ENCODE measurements at regions not wholly inside any gene's neighbourhood (a gene's known extent, or its start where the extent isn't known, plus 50 kb on each side); places are given as distances from the start of the nearest gene placed in this dataset.

DNA sequence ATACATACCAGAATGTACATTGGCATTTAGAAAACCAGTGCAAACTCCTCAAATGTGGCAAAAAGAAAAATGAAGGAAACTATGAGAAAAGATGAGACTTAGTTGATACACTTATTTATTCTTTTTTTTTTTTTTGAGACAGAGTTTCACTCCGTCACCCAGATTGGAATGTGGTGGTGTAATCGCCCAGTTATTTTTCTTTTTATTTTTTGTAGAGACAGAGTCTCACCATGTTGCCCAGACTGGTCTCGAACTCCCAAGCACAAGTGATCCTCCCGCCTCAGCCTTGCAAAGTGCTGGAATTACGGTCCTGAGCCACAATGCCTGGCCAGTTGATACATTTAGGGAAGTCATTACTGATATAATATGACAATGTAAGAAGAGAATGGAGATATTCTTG lies 274.2 kb upstream of the LRATD1 start:
- H3K27ac Mint-ChIP-seq, result no peak overlapping the region
- ATAC-seq (no peak), DNase-seq (no peak)
- H3K27me3 Mint-ChIP-seq, result no peaks in the 10 kb centered on the region
- H3K36me3 Mint-ChIP-seq (ENCODE audit: low read depth), result no peaks in the 10 kb centered on the region
- H3K4me3 Mint-ChIP-seq, result no peak overlapping the region
- H3K9me3 ChIP-seq (ENCODE audit: control insufficient read depth, low read length, poor library complexity, severe bottlenecking), result no peaks in the 10 kb centered on the region
- H3K4me1 Mint-ChIP-seq, result no peaks in the 10 kb centered on the region

DNA sequence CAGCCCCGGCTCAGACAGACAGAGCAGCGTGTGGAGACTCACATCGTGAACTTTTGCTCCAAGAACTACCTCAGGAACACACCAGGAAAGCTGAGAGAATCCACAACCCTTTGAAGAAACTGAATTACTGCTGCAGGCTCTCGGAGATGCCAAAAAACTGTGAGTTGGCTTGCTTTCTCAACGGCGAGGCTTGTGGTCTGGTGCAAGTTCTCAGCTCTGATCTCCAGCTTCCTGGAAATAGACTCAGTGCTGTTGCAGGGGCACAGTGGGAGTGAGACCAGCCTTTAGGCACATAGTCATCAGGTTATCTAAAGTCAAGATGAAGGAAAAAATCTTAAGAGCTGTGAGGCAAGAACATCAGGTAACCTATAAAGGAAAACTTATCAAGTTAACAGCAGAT lies 273.7 kb upstream of the LRATD1 start:
- Mint-ChIP-seq H3K4me3 (no peak overlapping the region), H3K27ac (no peak overlapping the region), H3K27me3 (no peaks in the 10 kb centered on the region), H3K36me3 (ENCODE audit: low read depth) (no peaks in the 10 kb centered on the region), H3K4me1 (no peaks in the 10 kb centered on the region)
- no peaks in the 10 kb centered on the region for H3K9me3 ChIP-seq (ENCODE audit: control insufficient read depth, low read length, poor library complexity, severe bottlenecking)
- no peak for DNase-seq
- no peak for ATAC-seq

DNA sequence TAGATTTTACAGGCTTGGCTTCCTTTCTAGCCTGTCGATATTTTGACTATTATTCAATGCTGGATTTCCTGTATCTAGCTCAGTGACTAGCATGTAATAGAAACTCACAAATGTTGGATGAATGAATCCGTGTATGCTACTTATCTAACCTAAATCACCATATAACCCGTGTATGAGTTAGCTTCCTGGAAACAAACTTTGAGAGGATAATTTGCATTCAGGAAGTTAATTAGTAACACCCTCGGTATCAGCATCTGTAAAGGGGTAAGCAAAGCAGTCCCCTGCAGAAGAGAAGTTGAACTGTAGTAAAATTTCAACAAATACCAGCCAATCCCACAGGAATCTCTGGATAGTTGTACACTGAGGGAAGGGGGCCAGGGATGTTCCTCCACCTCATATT lies 269.4 kb upstream of the LRATD1 start:
- DNase-seq (no peak), ATAC-seq (no peak)
- no peaks in the 10 kb centered on the region for H3K36me3 Mint-ChIP-seq (ENCODE audit: low read depth)
- H3K9me3 ChIP-seq (ENCODE audit: control insufficient read depth, low read length, poor library complexity, severe bottlenecking), result no peaks in the 10 kb centered on the region
- no peak overlapping the region for H3K27ac Mint-ChIP-seq
- no peak overlapping the region for H3K4me3 Mint-ChIP-seq
- no peaks in the 10 kb centered on the region for H3K27me3 Mint-ChIP-seq
- H3K4me1 Mint-ChIP-seq, result no peaks in the 10 kb centered on the region

DNA sequence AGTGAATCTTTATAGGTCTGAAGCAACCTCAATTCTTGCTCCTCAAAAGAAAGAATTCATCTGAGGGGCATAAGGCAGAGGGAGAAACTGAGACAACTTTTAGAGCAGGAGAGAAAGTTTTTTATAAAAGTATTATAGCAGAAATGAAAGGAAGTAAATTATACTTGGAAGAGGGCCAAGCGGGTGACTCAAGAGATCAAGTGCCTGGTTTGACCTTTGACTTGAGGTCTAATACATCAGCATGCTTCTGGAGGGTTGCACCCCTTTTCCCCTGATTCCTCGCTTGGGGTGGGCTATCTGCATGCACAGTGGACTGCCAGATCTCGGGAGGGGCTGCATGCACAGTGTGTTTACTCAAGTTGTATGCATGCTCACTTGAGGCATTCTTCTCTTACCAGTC lies 268.5 kb upstream of the LRATD1 start:
- no peak for ATAC-seq
- H3K9me3 ChIP-seq (ENCODE audit: control insufficient read depth, low read length, poor library complexity, severe bottlenecking), result no peaks in the 10 kb centered on the region
- Mint-ChIP-seq H3K27me3 (no peaks in the 10 kb centered on the region), H3K27ac (no peak overlapping the region), H3K36me3 (ENCODE audit: low read depth) (no peaks in the 10 kb centered on the region), H3K4me1 (no peaks in the 10 kb centered on the region), H3K4me3 (no peak overlapping the region)
- no peak for DNase-seq

DNA sequence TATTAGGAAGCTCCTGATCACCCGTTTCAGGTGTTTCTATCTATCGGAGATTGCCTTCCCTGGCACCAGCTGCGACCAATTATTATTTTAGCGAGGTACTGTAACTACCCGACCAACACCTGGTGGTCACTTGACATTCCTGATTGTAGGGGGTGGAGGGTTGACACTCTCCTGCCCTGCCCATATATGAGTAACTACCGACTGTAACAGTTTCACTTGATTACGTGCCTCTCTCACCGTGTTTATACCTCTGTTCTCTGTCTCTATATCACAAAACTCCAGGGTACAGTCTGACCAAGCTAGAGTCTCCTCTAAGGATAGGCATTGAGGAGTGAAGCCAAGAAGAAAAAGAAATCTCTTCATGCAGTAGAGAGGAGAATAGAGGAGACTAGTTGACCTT lies 268.0 kb upstream of the LRATD1 start:
- Mint-ChIP-seq H3K4me1 (no peaks in the 10 kb centered on the region), H3K27ac (no peak overlapping the region), H3K36me3 (ENCODE audit: low read depth) (no peaks in the 10 kb centered on the region), H3K27me3 (no peaks in the 10 kb centered on the region), H3K4me3 (no peak overlapping the region)
- no peaks in the 10 kb centered on the region for H3K9me3 ChIP-seq (ENCODE audit: control insufficient read depth, low read length, poor library complexity, severe bottlenecking)
- DNase-seq (no peak), ATAC-seq (no peak)

DNA sequence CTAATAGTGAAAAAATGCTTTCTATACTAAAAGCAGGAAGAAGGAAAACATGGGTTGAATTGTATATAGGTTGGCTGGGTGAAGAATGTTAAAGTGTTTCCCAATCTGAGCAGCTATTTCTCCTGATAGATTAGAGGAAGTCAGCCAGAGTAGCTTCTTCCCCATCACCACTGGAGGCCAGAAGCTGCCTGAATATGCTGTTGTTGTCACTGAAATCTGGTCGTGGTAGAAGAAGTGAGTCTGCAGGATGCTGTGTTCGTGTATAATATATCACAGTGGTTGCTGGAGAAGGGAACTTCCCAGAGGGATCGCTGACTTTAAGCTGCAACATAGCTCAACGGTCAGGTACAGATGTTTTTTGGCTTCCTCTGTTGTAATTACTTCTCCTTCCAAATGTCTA lies 247.5 kb upstream of the LRATD1 start:
- no peak overlapping the region for H3K4me3 Mint-ChIP-seq

DNA sequence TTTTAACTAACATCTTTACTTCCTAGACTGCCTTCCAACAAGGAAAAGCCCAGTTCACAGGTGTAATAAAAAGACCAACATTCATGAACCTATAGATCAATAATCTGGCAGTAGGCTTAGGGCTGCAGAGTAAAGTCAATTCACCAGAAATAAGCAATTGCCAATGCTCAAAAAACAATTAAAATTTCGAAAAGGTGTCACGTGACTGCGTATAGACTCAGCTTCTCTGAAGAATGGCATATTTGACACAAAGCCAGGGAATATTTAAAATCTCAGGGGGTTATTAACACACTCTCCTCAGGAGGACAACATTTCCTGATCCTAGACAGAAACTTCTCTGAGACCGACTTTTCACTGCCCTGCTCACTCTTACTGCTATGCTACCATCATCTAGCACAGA lies 245.2 kb upstream of the LRATD1 start:
- Mint-ChIP-seq H3K4me1 (no peaks in the 10 kb centered on the region), H3K27ac (no peak overlapping the region), H3K4me3 (no peak overlapping the region), H3K36me3 (ENCODE audit: low read depth) (no peaks in the 10 kb centered on the region), H3K27me3 (no peaks in the 10 kb centered on the region)
- no peak for DNase-seq
- ATAC-seq, result no peak
- H3K9me3 ChIP-seq (ENCODE audit: control insufficient read depth, low read length, poor library complexity, severe bottlenecking), result no peaks in the 10 kb centered on the region

More for the DNA sequence above, 247.5 kb upstream of the LRATD1 start:
- DNase-seq, result no peak
- Mint-ChIP-seq H3K36me3 (ENCODE audit: low read depth) (no peaks in the 10 kb centered on the region), H3K4me1 (no peaks in the 10 kb centered on the region), H3K27ac (no peak overlapping the region), H3K27me3 (no peaks in the 10 kb centered on the region)
- no peak for ATAC-seq
- no peaks in the 10 kb centered on the region for H3K9me3 ChIP-seq (ENCODE audit: control insufficient read depth, low read length, poor library complexity, severe bottlenecking)

DNA sequence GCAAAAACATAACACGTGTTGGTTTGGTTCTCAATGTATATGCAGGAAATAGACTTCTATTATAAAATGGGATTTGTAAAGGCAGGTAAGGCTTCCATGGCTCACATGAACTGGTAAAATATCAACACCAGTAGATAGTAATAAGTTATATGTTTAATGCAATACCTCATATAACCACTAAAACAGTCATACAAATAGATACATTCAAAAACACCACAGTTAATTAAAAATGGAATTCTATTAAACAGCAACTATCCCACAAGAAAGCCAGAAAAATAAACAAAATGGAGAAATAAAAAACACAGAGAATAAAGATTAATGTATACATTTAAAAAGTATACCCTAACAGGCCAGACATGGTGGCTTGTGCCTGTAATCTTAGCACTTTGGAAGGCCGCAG lies 243.8 kb upstream of the LRATD1 start:
- Mint-ChIP-seq H3K27ac (no peak overlapping the region), H3K4me3 (no peak overlapping the region), H3K36me3 (ENCODE audit: low read depth) (no peaks in the 10 kb centered on the region), H3K27me3 (no peaks in the 10 kb centered on the region), H3K4me1 (no peaks in the 10 kb centered on the region)
- ATAC-seq (no peak), DNase-seq (no peak)
- no peaks in the 10 kb centered on the region for H3K9me3 ChIP-seq (ENCODE audit: control insufficient read depth, low read length, poor library complexity, severe bottlenecking)

DNA sequence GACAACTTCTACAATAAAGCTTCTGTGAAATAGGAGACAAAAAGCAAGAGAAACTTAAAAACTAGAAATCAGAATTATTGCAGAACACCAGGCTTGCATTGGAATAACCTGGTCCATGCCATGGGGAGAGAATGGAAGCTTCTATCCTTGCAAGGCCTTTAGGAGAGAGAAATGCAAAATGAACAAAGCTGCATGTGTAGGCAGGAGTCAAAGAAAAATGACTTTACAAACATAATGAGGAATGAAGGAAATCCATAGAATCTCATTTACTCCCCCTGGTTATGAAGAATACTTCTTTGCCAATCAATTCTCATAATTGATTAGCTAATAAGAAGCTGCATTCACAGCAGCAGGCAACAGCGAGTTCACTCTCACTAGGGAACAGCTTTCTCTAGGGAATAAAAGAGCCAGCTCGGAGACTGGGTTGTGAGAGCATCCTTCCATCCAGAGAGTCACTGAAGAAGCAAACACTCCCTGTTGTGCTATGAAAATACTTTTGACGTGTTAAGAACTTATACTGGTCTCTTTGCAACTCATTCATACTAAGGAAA lies 235.9 kb upstream of the LRATD1 start:
- Mint-ChIP-seq H3K27ac (no peak overlapping the region), H3K27me3 (no peaks in the 10 kb centered on the region), H3K36me3 (ENCODE audit: low read depth) (no peaks in the 10 kb centered on the region), H3K4me1 (no peaks in the 10 kb centered on the region), H3K4me3 (no peak overlapping the region)
- no peak for ATAC-seq
- no peaks in the 10 kb centered on the region for H3K9me3 ChIP-seq (ENCODE audit: control insufficient read depth, low read length, poor library complexity, severe bottlenecking)
- no peak for DNase-seq

DNA sequence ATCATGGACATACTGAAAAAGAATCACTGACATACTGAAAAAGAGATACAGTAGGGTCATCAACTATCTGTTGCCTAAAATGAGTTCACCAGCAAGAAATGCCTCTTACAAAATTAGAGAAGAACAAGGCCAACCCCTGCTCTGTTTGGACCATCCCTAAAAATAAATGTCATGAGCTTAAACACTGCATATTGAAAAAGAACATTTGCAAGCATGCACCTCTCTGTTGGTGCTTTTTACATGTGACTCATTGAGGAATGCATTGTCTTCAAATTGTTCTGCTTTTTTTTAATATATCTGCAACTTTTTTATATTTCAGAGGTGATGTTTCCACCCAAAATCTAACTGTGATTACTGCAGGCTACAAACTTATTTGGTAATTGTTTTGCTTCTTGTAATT lies 233.9 kb upstream of the LRATD1 start:
- ATAC-seq (no peak), DNase-seq (no peak)
- H3K4me1 Mint-ChIP-seq, result no peaks in the 10 kb centered on the region
- H3K36me3 Mint-ChIP-seq (ENCODE audit: low read depth), result no peaks in the 10 kb centered on the region
- H3K27me3 Mint-ChIP-seq, result no peaks in the 10 kb centered on the region
- no peak overlapping the region for H3K27ac Mint-ChIP-seq
- H3K4me3 Mint-ChIP-seq, result no peak overlapping the region
- no peaks in the 10 kb centered on the region for H3K9me3 ChIP-seq (ENCODE audit: control insufficient read depth, low read length, poor library complexity, severe bottlenecking)

DNA sequence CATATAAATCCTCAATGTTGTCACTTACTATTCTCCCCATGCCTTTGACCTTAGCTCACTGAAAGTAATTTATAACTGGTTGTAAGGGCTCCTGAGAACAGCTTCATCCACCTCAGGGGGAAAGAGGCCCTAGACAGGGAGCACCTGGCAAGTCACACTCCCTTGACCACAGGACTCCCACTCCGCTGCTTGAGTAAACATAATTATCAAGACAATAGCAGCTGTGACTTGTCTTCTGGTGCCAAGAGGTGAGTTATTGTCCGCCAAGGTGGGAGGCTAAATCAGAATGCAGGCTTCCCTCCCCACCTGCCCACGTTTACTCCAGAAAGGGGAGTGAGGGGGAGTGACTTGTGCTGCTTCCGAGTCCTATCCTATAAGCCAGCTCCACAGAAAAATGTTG lies 230.6 kb upstream of the LRATD1 start:
- DNase-seq, result no peak
- no peak for ATAC-seq
- no peaks in the 10 kb centered on the region for H3K9me3 ChIP-seq (ENCODE audit: control insufficient read depth, low read length, poor library complexity, severe bottlenecking)
- Mint-ChIP-seq H3K27me3 (no peaks in the 10 kb centered on the region), H3K4me1 (no peaks in the 10 kb centered on the region), H3K4me3 (no peak overlapping the region), H3K36me3 (ENCODE audit: low read depth) (no peaks in the 10 kb centered on the region), H3K27ac (no peak overlapping the region)

DNA sequence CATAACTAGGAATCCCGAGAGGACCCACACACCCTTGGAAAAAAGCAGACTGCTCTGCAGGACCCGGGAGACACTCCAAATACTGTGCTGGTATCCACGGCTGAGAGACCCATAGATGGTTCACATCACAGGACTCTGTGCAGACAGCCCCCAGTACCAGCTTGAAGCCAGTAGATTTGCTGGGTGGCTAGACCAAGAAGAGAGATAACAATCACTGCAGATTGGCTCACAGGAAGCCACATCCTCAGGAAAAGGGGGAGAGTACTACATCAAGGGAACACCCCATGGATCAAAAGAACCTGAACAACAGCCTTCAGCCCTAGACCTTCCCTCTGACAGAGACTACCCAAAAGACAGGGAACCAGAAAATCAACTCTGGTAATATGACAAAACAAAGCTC lies 223.8 kb upstream of the LRATD1 start:
- no peak overlapping the region for H3K4me3 Mint-ChIP-seq
- H3K4me1 Mint-ChIP-seq, result no peaks in the 10 kb centered on the region
- ATAC-seq (no peak), DNase-seq (no peak)
- H3K36me3 Mint-ChIP-seq (ENCODE audit: low read depth), result no peaks in the 10 kb centered on the region
- H3K27ac Mint-ChIP-seq, result no peak overlapping the region
- no peaks in the 10 kb centered on the region for H3K9me3 ChIP-seq (ENCODE audit: control insufficient read depth, low read length, poor library complexity, severe bottlenecking)
- no peaks in the 10 kb centered on the region for H3K27me3 Mint-ChIP-seq

DNA sequence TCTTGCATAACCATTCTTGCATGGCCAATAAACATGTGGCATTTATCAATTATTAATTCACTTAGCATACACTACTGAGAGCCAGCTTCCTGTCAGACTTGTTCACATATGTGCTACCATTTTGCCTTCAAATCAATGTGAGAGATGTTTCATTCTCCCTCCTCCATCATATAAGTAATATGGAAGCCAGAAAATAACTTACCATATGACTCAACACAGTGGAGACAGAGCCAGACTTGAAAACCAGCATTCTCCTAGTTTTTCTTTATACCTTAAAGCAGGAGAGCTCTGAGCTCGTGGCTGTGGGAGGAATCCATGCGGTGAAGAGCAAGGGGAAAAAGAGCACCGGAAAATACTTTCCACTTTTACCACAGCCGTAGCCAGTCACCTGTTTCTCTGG lies 215.0 kb upstream of the LRATD1 start:
- no peaks in the 10 kb centered on the region for H3K9me3 ChIP-seq (ENCODE audit: control insufficient read depth, low read length, poor library complexity, severe bottlenecking)
- DNase-seq (no peak), ATAC-seq (no peak)
- Mint-ChIP-seq H3K27me3 (no peaks in the 10 kb centered on the region), H3K27ac (no peak overlapping the region), H3K4me1 (no peaks in the 10 kb centered on the region), H3K4me3 (no peak overlapping the region), H3K36me3 (ENCODE audit: low read depth) (no peaks in the 10 kb centered on the region)

DNA sequence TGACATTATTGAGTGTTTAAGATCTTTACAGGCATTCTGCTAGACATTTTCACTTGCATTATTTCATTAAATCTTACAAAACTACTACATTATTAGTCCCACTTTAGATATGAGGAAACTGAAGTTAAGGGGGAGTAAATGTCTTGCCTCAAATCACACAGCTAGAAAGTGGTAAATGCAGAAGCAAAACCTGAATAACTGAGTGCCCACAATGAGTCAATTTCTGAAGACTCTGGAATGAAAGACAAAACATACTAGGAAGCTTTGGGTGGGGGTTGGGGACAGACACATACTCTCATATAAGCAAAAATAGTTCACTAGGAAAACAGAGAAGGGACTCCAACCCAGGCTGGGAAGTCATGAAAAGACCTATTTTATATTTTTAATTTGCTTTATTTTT lies 214.4 kb upstream of the LRATD1 start:
- no peaks in the 10 kb centered on the region for H3K27me3 Mint-ChIP-seq
- H3K4me1 Mint-ChIP-seq, result no peaks in the 10 kb centered on the region
- H3K27ac Mint-ChIP-seq, result no peak overlapping the region
- no peak overlapping the region for H3K4me3 Mint-ChIP-seq
- no peaks in the 10 kb centered on the region for H3K36me3 Mint-ChIP-seq (ENCODE audit: low read depth)
- no peak for ATAC-seq
- no peak for DNase-seq
- no peaks in the 10 kb centered on the region for H3K9me3 ChIP-seq (ENCODE audit: control insufficient read depth, low read length, poor library complexity, severe bottlenecking)

DNA sequence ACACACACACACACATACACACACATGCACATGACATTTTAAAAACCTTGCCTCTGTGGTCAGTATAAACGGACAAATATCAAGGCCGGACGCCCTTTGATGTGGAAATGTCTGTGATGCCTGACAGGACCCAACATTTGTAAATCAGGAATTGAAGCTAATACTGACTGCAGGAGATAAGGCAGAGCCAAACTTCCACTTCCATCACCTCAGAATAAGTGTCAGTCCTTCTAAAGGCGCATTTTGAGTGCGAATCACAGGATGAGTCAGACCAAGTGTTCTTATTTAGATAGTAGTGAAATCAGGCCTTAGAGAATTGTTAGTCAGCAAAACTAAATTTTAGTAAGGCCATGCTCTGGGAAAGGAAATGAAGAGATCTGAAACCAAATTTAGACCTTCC lies 211.7 kb upstream of the LRATD1 start:
- no peak for DNase-seq
- H3K27ac Mint-ChIP-seq, result no peak overlapping the region
- H3K4me1 Mint-ChIP-seq, result no peaks in the 10 kb centered on the region
- no peak for ATAC-seq
- no peaks in the 10 kb centered on the region for H3K27me3 Mint-ChIP-seq
- H3K9me3 ChIP-seq (ENCODE audit: control insufficient read depth, low read length, poor library complexity, severe bottlenecking), result no peaks in the 10 kb centered on the region
- no peak overlapping the region for H3K4me3 Mint-ChIP-seq
- no peaks in the 10 kb centered on the region for H3K36me3 Mint-ChIP-seq (ENCODE audit: low read depth)
